Dedifferentiated amniotic fluid mesenchymal stem cell (primary cell): ENCODE measurements at regions not wholly inside any gene's neighbourhood (a gene's known extent, or its start where the extent isn't known, plus 50 kb on each side); places are given as distances from the start of the nearest gene placed in this dataset.
"Not testable (repeated sequence)": the region's sequence is repeated elsewhere in the genome, so short reads cannot be mapped to it uniquely, and the experiment has no call there.

Experiments
- DNase-seq: peaks from one replicate; pipeline ENCODE4 v3.0.0-alpha.2; 2016; ENCODE audit errors: extremely low spot score

- no peak for DNase-seq
Measured at GRCh38 chr11:42768576-42768975, 543.2 kb upstream of the API5 start.

DNA sequence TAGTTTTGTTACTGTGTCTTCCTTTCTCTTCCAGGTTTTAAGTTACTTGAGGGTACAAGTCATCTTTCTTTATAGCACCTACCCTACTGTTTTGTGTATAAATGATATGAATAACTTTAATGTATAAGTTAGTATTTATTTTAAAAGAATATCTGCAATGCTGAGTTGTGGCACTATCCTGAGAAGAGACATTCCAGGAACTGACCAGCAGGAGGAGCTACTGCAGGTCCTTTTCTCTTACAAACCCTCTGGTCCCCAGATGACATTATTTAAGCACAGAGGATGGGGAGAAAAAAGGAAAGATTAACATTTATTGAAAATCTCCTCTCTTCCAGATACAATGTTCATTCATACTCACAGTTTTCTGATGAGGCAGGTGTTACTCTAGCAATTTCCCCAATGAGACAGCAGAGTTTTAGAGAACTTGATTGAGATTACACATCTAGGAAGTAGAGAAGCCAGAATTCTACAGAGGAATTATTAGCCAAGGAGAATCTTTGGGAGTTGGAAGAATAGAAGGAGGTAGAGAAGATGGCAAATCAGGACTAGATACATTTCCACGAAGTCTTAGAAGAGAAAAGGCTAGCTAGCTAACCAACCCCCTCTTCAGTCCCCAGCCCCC lies 541.2 kb upstream of the API5 start:
- DNase-seq: no peak

GRCh38 chr11:42772886-42773285 lies 538.9 kb upstream of the API5 start:
- no peak for DNase-seq

- no peak for DNase-seq
Measured at GRCh38 chr11:42773729-42774128, 538.1 kb upstream of the API5 start.

DNA sequence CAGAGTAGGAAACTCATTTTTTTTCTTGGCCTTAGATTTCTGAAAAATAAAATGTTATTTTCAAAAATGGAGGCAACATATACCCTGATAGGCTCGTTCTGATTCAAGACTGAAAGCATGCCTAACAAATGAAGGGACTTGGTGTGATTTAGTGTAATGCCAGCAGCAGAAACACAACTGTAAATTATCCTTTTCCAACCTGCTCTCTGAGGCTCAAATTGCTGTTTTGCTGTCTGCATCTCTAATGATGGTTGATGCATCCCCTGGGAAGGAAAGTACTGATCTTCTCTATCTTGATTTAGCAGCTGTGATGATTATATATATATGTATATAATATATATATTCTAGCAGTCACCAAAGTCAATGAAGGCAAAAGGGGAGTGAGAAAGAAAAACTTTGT lies 537.2 kb upstream of the API5 start:
- DNase-seq: no peak

DNA sequence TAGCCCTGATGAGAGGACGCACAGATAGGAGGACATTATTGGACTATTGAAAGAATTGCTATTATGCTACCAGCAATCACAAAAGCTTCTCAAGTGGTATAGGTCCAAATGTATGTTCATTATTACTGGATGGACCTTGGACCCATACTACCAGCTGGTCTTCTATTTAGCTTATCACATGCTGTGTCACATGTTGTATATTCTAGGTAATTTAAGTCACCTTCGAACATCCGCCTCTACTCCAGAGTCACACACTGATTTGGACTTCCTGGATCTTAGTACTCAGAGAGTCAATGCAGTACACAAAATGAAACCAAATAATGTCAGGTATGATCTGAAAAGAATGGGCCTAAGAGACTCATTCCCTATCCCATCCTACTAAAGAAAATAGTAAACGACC lies 534.0 kb upstream of the API5 start:
- no peak for DNase-seq

GRCh38 chr11:42778193-42778592 lies 533.6 kb upstream of the API5 start:
- no peak for DNase-seq

DNA sequence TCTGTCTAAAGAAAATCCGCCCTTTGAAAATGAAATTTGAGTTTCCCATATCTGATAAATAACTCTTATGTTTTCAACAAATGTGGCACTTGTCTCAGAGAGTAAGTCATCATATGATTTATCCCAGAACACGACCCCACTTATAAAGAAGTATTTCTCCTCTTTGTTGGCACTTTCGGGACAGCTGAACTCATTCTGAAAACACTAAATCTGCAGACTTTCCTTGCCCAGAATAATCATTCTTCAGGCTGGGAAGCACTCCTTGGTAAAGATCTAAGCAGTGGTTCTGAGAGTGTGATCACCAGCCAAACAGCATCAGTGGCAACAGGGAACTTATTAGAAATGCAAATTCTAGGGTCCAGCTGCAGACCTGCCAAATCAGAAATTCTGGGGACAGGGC lies 532.2 kb upstream of the API5 start:
- DNase-seq: no peak

GRCh38 chr11:42786981-42787380 lies 524.8 kb upstream of the API5 start:
- DNase-seq: no peak

DNA sequence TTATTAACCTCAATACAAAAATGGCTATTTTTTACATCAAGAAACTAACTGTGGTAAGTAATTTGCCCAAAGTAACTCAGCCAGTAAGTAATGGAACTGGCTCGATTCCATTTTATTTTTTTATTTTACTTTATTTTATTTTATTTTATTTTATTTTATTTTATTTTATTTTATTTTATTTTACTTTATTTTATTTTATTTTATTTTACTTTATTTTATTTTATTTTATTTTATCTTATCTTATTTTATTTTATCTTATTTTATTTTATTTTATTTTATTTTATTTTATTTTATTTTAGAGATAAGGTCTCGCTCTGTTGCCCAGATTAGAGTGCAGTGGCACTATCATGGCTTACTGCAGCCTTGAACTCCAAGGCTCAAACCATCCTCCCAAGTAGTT lies 516.3 kb upstream of the API5 start:
- DNase-seq: not testable (repeated sequence)

GRCh38 chr11:42800041-42800440 lies 511.8 kb upstream of the API5 start:
- DNase-seq: no peak

GRCh38 chr11:42802201-42802899 lies 509.4 kb upstream of the API5 start:
- DNase-seq: no peak

- no peak for DNase-seq
Measured at GRCh38 chr11:42806191-42806590, 505.6 kb upstream of the API5 start.

GRCh38 chr11:42812361-42812760 lies 499.4 kb upstream of the API5 start:
- no peak for DNase-seq

DNA sequence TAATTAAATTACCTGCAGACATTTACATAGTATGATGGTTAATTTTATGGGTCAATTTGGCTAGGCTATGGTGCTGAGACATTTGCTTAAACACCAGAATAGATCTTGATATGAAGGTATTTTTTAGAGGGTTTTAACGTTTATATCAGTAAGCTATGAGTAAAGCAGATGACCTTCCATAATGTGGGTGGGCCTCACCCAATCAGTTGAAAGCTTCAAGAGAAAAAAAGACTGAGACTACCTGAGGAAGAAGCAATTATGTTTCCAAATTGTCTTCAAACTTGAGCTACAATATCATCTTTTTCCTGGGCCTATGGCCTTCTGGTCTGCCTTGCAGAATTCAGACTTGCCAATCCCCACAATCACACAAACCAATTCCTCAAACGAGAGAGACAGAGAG lies 498.8 kb upstream of the API5 start:
- no peak for DNase-seq

DNA sequence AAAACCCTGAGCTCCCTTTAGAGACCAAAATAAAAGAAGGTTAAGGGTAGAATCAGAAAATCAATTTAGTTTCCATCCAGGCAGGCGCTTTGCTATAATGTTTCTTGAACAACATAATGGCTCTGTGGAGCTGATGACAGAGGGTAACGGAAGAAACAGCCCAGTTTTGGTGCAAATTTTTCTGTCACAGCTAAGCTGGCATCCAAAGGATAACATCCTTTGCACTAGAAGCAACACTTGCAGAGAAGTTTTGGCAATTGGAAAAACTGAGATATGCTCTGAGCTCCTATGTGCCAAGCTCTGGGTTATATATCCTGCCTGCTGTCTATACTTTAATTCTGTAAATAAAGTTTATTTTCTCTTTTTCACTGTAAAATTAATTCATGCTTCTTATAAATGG lies 495.3 kb upstream of the API5 start:
- DNase-seq: no peak

DNA sequence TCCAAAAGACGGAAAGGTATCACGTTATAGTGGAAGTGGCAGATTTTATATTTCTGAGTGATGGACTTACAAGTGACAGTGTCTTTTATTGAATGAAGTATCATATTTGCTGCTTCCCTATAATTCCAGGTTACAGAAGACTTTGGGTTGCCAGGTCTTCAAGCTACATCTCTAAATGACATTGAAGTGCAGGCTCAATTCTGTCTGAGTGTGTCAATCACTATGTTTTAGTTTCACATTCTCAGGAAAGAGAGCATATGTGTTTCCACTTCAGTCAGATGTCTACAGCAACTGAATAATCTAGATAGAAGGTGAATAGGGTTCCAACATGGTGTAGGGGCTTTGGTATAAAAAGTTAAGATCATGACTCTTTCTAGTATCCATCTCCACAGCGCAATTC lies 492.7 kb upstream of the API5 start:
- no peak for DNase-seq

DNA sequence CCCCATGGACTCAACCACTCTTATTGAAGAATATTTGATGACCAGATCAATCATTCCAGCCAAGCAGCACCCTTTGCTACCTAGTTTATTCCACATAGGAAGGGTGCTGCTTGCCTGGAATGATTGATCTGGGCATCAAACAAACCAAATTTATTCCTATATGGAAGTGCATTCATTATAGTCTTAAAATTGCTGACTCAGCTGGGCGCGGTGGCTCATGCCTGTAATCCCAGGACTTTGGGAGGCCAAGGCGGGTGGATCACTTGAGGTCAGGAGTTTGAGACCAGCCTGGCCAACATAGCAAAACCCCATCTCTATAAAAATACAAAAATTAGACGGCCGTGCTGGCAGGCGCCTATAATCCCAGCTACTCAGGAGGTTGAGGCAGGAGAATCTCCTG lies 489.6 kb upstream of the API5 start:
- not testable (repeated sequence) for DNase-seq

DNA sequence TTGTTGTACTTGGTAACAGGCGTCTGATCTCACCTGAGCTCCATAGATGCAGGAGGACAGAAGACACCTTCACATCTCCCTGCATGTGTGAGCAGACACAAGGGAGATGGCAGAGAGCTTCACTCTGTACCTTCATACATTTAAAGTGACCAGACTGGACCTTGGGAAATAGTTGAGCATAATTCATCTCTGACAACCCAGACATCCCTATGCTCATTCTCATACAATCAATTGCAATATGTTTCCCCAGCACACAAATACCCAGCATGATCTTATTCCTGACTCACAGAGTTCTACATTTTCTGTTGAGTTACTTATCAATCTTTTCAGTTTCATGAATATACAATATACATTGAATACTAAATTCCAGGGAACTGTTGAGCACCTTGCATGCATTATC lies 488.2 kb upstream of the API5 start:
- no peak for DNase-seq

DNA sequence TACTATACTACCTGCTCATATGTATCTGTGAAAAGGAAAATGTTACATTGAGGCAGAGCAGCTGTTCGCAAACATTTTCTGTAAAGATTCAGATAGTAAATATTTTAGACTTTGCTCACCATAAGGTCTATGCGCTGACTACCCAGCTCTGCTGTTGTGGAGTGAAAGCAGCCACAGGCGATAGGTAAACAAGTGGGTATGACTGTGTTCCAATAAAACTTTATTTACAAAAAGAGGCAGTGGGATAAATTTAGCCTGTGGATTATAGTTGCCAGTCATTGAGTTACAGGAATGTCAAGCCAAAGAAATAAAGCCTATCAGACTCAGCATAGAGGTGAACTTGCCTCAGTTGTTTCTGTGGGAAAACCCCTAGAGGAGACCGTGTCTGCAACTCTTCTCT lies 487.7 kb upstream of the API5 start:
- DNase-seq: no peak

GRCh38 chr11:42825598-42825997 lies 486.2 kb upstream of the API5 start:
- no peak for DNase-seq

- DNase-seq: no peak
Measured at GRCh38 chr11:42827845-42828244, 484.0 kb upstream of the API5 start.

DNA sequence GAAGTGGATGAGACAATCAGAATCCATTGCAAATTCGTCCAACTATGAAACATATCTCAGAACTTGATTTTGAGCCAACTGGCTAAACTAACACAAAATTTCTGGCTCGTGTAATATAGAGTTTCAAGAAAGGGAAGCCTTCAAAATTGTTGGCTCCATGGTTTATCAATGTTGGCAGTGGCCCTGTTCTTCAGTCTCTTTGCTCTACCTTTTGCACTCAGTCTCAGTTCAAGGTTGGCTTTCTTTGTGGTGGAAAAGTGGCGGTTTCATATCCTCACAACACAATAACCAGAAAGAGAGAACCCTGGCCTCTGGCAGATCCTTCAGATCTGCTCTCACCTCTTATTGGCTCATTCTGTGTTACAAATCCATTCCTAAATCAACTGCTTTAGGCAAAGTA lies 473.8 kb upstream of the API5 start:
- DNase-seq: no peak
